Mucosa of rectum (tissue), 2 donors: ENCODE measurements at regions not wholly inside any gene's neighbourhood (a gene's known extent, or its start where the extent isn't known, plus 50 kb on each side); places are given as distances from the start of the nearest gene placed in this dataset.

ENCODE experiments used
- H3K27ac ChIP-seq, 2 donors: one replicate each; pipeline ENCODE4 v1.7.0; 2013; ENCODE audit warnings: inconsistent platforms in 2 of 2, low read depth in 2 of 2, low read length in 2 of 2
- H3K27me3 ChIP-seq, 2 donors: one replicate each; pipeline ENCODE4 v1.7.0; 2013; ENCODE audit warnings: low read length in 2 of 2; ENCODE audit not compliant: control insufficient read depth in 2 of 2, insufficient read depth in 2 of 2
- H3K36me3 ChIP-seq, 2 donors: one replicate each; pipeline ENCODE4 v1.7.0; 2013; ENCODE audit warnings: low read length in 2 of 2; ENCODE audit not compliant: control insufficient read depth in 2 of 2, insufficient read depth in 2 of 2
- H3K4me1 ChIP-seq, 2 donors: one replicate each; pipeline ENCODE4 v1.7.0; 2013; ENCODE audit warnings: low read length in 2 of 2, mild to moderate bottlenecking in 1 of 2; ENCODE audit not compliant: control insufficient read depth in 2 of 2, insufficient read depth in 2 of 2
- H3K4me3 ChIP-seq, 2 donors: one replicate each; pipeline ENCODE4 v1.7.0; 2013; ENCODE audit warnings: low read length in 2 of 2
- H3K9ac ChIP-seq, 2 donors: one replicate each; pipeline ENCODE4 v1.7.0; 2013; ENCODE audit warnings: low read length in 2 of 2, low read depth in 1 of 2, mild to moderate bottlenecking in 1 of 2
- H3K9me3 ChIP-seq, 2 donors: one replicate each; pipeline ENCODE4 v1.7.0; 2013; ENCODE audit warnings: low read length in 2 of 2; ENCODE audit not compliant: control insufficient read depth in 2 of 2
- donor health status: healthy.
- donor health status: Normal muscosa, but diverticular disease.

DNA sequence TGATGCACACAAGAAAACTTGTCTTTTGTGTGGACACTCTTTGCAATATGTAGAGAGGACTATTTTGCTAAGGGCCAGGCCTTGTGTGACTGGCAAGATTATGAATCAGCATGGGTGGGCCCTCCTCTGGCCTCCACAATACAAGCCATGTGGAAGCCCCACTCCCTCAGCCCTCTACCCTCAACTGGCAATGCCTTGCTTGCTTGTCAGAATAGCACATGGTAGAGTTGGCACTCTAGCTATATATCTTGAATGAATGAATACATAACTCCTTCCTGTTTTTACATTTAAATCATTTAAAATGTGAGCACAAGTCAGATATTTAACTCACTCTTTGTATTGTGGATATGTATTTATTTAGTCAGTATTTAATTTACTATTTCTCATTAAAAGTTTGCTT lies 805.4 kb upstream of the GYPC start:
- no peaks in the 10 kb centered on the region for H3K9me3 ChIP-seq
- H3K9ac ChIP-seq = no peak overlapping the region
- no peaks in the 10 kb centered on the region for H3K36me3 ChIP-seq
- no peak overlapping the region for H3K4me3 ChIP-seq
- no peak overlapping the region for H3K27ac ChIP-seq
- no peaks in the 10 kb centered on the region for H3K4me1 ChIP-seq
- no peaks in the 10 kb centered on the region for H3K27me3 ChIP-seq

GRCh38 chr2:125852364-125852763 lies 803.6 kb upstream of the GYPC start:
- Histone ChIP-seq H3K4me3 (no peak overlapping the region), H3K27me3 (no peaks in the 10 kb centered on the region), H3K27ac (no peak overlapping the region)

DNA sequence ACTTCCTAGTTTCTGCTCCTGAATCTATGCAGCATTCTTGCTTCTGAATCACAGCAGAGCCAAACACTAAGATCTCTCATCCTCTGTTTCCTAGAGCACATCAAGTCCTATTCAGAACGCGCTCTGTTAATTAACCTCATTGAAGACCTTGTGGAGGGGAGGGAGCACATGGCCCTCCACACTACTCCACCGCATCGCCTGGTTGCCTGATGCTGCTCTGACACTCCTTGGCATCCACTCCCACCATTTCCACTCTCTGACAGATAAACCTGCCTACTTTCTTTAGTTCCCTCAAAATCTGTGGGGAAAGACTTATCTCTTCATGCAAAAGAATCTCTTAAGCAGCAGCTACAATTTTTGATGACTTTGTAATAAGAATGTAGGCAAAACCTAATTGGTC lies 802.3 kb upstream of the GYPC start:
- Histone ChIP-seq H3K27ac (no peak overlapping the region), H3K27me3 (no peaks in the 10 kb centered on the region), H3K36me3 (no peaks in the 10 kb centered on the region), H3K4me3 (no peak overlapping the region), H3K9me3 (no peaks in the 10 kb centered on the region), H3K9ac (no peak overlapping the region), H3K4me1 (no peaks in the 10 kb centered on the region)

More at GRCh38 chr2:125852364-125852763, 803.6 kb upstream of the GYPC start:
- no peaks in the 10 kb centered on the region for H3K9me3 ChIP-seq
- H3K36me3 ChIP-seq = no peaks in the 10 kb centered on the region
- no peak overlapping the region for H3K9ac ChIP-seq
- H3K4me1 ChIP-seq = no peaks in the 10 kb centered on the region

DNA sequence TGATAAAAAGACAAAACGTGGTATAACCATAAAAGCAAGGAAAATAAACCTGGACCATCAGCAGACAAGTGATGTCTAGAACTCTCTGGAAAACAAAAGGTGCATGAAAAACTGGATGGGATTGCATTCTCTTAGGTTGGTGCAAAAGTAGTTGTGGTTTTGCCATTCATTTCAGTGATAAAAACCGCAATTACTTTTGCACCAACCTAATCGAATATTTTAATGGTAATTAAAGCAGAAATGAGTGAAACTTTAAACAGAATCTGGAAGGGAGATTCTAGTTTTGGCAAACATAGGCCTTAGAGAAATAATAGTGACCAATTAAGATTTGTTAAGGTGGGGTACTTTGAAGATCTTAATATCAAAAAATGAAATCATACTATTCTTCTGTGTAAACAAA lies 800.8 kb upstream of the GYPC start:
- H3K36me3 ChIP-seq = no peaks in the 10 kb centered on the region
- no peak overlapping the region for H3K4me3 ChIP-seq
- no peak overlapping the region for H3K27ac ChIP-seq
- H3K27me3 ChIP-seq = no peaks in the 10 kb centered on the region
- H3K9ac ChIP-seq = no peak overlapping the region
- no peaks in the 10 kb centered on the region for H3K9me3 ChIP-seq
- H3K4me1 ChIP-seq = no peaks in the 10 kb centered on the region

DNA sequence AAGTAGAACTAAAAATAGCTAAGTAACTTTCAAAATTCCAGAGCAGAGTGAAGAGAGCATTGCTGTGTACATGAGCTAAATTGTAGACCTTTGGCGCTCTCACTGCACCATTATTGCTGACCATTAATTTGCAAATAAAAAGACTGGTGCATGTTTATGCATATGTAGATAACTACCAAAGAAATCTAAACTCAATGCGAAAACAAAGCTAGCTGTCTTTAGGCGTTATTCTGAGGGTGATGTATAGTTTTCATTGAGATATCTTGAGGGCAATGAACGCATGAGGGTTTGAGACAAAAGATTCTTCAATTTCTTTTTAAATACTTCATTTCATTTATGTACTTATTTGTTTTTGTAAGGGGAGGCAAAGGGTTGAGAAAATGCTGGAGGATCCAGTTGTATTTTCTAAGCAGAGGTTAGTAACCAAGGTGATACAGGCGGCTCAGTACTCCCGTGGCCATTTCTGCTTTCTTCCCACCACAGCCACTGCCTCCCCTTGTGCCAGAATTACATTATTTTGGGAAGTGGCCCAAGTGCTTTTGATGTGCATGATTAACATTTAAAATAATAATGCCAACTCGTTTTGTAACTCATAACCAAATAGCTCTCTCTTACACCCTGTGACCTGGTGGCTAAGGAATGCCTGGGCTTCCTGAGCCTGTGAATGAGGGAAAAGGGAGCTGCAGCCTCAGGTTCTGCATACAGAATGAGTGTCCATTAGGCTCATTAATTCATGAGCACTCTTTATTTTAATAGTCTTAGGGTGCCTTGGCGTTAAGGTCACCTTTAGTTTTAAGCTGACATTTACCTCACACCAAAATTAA lies 797.8 kb upstream of the GYPC start:
- H3K4me1 ChIP-seq = no peaks in the 10 kb centered on the region
- no peaks in the 10 kb centered on the region for H3K27me3 ChIP-seq
- no peaks in the 10 kb centered on the region for H3K36me3 ChIP-seq
- no peak overlapping the region for H3K4me3 ChIP-seq
- no peak overlapping the region for H3K27ac ChIP-seq
- H3K9me3 ChIP-seq = no peaks in the 10 kb centered on the region
- H3K9ac ChIP-seq = no peak overlapping the region

GRCh38 chr2:125861461-125861860 lies 794.5 kb upstream of the GYPC start:
- no peaks in the 10 kb centered on the region for H3K4me1 ChIP-seq
- no peaks in the 10 kb centered on the region for H3K9me3 ChIP-seq
- H3K4me3 ChIP-seq = no peak overlapping the region
- H3K27me3 ChIP-seq = no peaks in the 10 kb centered on the region
- no peaks in the 10 kb centered on the region for H3K36me3 ChIP-seq
- H3K9ac ChIP-seq = no peak overlapping the region
- no peak overlapping the region for H3K27ac ChIP-seq

GRCh38 chr2:125867908-125868307 lies 788.0 kb upstream of the GYPC start:
- H3K4me3 ChIP-seq = no peak overlapping the region

GRCh38 chr2:125870264-125870663 lies 785.7 kb upstream of the GYPC start:
- no peak overlapping the region for H3K9ac ChIP-seq
- H3K9me3 ChIP-seq = no peaks in the 10 kb centered on the region
- H3K4me3 ChIP-seq = no peak overlapping the region
- H3K4me1 ChIP-seq = no peaks in the 10 kb centered on the region
- no peak overlapping the region for H3K27ac ChIP-seq
- no peaks in the 10 kb centered on the region for H3K27me3 ChIP-seq
- H3K36me3 ChIP-seq = no peaks in the 10 kb centered on the region

More at GRCh38 chr2:125867908-125868307, 788.0 kb upstream of the GYPC start:
- no peaks in the 10 kb centered on the region for H3K36me3 ChIP-seq
- H3K9me3 ChIP-seq = no peaks in the 10 kb centered on the region
- H3K4me1 ChIP-seq = no peaks in the 10 kb centered on the region
- no peak overlapping the region for H3K9ac ChIP-seq
- no peaks in the 10 kb centered on the region for H3K27me3 ChIP-seq
- no peak overlapping the region for H3K27ac ChIP-seq

GRCh38 chr2:125870746-125871145 lies 785.2 kb upstream of the GYPC start:
- Histone ChIP-seq H3K4me3 (no peak overlapping the region), H3K36me3 (no peaks in the 10 kb centered on the region), H3K27me3 (no peaks in the 10 kb centered on the region), H3K27ac (no peak overlapping the region), H3K9me3 (no peaks in the 10 kb centered on the region), H3K9ac (no peak overlapping the region), H3K4me1 (no peaks in the 10 kb centered on the region)

GRCh38 chr2:125874564-125874963 lies 781.4 kb upstream of the GYPC start:
- no peak overlapping the region for H3K9ac ChIP-seq
- no peak overlapping the region for H3K4me3 ChIP-seq
- H3K4me1 ChIP-seq = no peaks in the 10 kb centered on the region
- H3K9me3 ChIP-seq = no peaks in the 10 kb centered on the region
- no peaks in the 10 kb centered on the region for H3K36me3 ChIP-seq
- H3K27ac ChIP-seq = no peak overlapping the region
- no peaks in the 10 kb centered on the region for H3K27me3 ChIP-seq
